Lung (tissue), 11 donors: ENCODE measurements at regions not wholly inside any gene's neighbourhood (a gene's known extent, or its start where the extent isn't known, plus 50 kb on each side); places are given as distances from the start of the nearest gene placed in this dataset.

Experiments
- ATAC-seq: fragments of 200-7000 bp; cut with Tn5 transposase; one replicate; pipeline ENCODE4 v1.9.1; 2020; ENCODE audit warnings: moderate number of reproducible peaks; ENCODE audit not compliant: insufficient read depth, low FRiP score
- DNase-seq, 3 donors: peaks; one replicate each; pipeline ENCODE4 v3.0.0-alpha.2; 2013 to 2017
- H3K27ac ChIP-seq, 2 donors: one replicate each; pipeline ENCODE4 v1.5.1; 2013; ENCODE audit warnings: mild to moderate bottlenecking in 2 of 2, moderate library complexity in 2 of 2, control low read depth in 1 of 2, inconsistent platforms in 1 of 2, low read depth in 1 of 2, low read length in 1 of 2
- H3K27me3 ChIP-seq, 3 donors: one replicate each; pipeline ENCODE4 v1.5.1; 2013; ENCODE audit warnings: low read length in 2 of 3; ENCODE audit not compliant: control insufficient read depth in 3 of 3, insufficient read depth in 3 of 3
- H3K36me3 ChIP-seq, 4 donors: one replicate each; pipeline ENCODE4 v1.5.1; 2013; ENCODE audit warnings: low read length in 4 of 4, mild to moderate bottlenecking in 1 of 4, moderate library complexity in 1 of 4; ENCODE audit not compliant: control insufficient read depth in 4 of 4, insufficient read depth in 4 of 4
- H3K4me1 ChIP-seq, 5 donors: one replicate each; pipeline ENCODE4 v1.5.1; 2013; ENCODE audit warnings: low read length in 5 of 5, mild to moderate bottlenecking in 2 of 5, moderate library complexity in 1 of 5; ENCODE audit not compliant: control insufficient read depth in 5 of 5, insufficient read depth in 5 of 5
- H3K4me3 ChIP-seq: one replicate; pipeline ENCODE4 v1.5.1; 2013; ENCODE audit warnings: mild to moderate bottlenecking, control low read depth, moderate library complexity
- H3K9ac ChIP-seq, 2 donors: one replicate each; pipeline ENCODE4 v1.5.1; 2013; ENCODE audit warnings: low read length in 2 of 2, control low read depth in 1 of 2; ENCODE audit not compliant: insufficient read depth in 1 of 2
- H3K9me3 ChIP-seq, 4 donors: one replicate each; pipeline ENCODE4 v1.5.1; 2013; ENCODE audit warnings: low read length in 3 of 4, mild to moderate bottlenecking in 1 of 4, moderate library complexity in 1 of 4; ENCODE audit not compliant: control insufficient read depth in 4 of 4, insufficient read depth in 3 of 4
- CTCF ChIP-seq: IDR thresholded peaks from 2 replicates; pipeline ENCODE4 v1.5.1; 2012; ENCODE audit warnings: mild to moderate bottlenecking; ENCODE audit errors: control extremely low read depth, extremely low read depth
- WGBS, 2 donors: extraction: QIAGEN DNeasy Blood & Tissue Kit; methylation state at CpG; one replicate each; pipeline ENCODE4 v1.1.7; 2013; 5-methylcytosine and 5-hydroxymethylcytosine counted together
- donor health status: control.
- donor health status: control.
- donor health status: Bipolar disorder and iron deficiency.
- donor health status: healthy.
- donor health status: DM: yes; HTN: yes; CAD: no.

- no peaks in the 10 kb centered on the region for H3K27me3 ChIP-seq
- WGBS, 2 donors, result 72 to 83% methylated on average over 3 of the region's 3 CpGs
- H3K4me3 ChIP-seq, result no peak overlapping the region
- H3K9ac ChIP-seq, result no peak overlapping the region
- no peak overlapping the region for H3K27ac ChIP-seq
- no peak for TF ChIP-seq CTCF
- no peaks in the 10 kb centered on the region for H3K4me1 ChIP-seq
- no peaks in the 10 kb centered on the region for H3K36me3 ChIP-seq
- ATAC-seq, result no peak
- H3K9me3 ChIP-seq, result no peaks in the 10 kb centered on the region
- DNase-seq, result no peak
These were observed 75.3 kb upstream of the STEAP1 start for GRCh38 chr7:90078921-90079320.

GRCh38 chr7:90081621-90082020 is 72.6 kb upstream of the STEAP1 start:
- Histone ChIP-seq H3K4me3 (no peak overlapping the region), H3K27ac (no peak overlapping the region), H3K36me3 (no peaks in the 10 kb centered on the region), H3K9ac (no peak overlapping the region), H3K9me3 (no peaks in the 10 kb centered on the region), H3K27me3 (no peaks in the 10 kb centered on the region), H3K4me1 (no peaks in the 10 kb centered on the region)
- WGBS, 2 donors, result 91% methylated on average over 3 of the region's 3 CpGs
- DNase-seq (no peak), ATAC-seq (no peak)
- TF ChIP-seq CTCF, result no peak

- Histone ChIP-seq H3K9ac (no peak overlapping the region), H3K4me3 (no peak overlapping the region), H3K9me3 (no peaks in the 10 kb centered on the region), H3K36me3 (no peaks in the 10 kb centered on the region), H3K27ac (no peak overlapping the region), H3K27me3 (no peaks in the 10 kb centered on the region), H3K4me1 (no peaks in the 10 kb centered on the region)
- ATAC-seq (no peak), DNase-seq (no peak)
- no peak for TF ChIP-seq CTCF
These were observed 61.8 kb upstream of the STEAP1 start for GRCh38 chr7:90092506-90092905.

GRCh38 chr7:90094030-90094429 is 60.2 kb upstream of the STEAP1 start:
- H3K27ac ChIP-seq, result no peak overlapping the region
- no peak overlapping the region for H3K4me3 ChIP-seq
- H3K36me3 ChIP-seq, result no peaks in the 10 kb centered on the region
- 85 to 91% methylated on average over 2 of the region's 2 CpGs for WGBS, 2 donors
- H3K27me3 ChIP-seq, result no peaks in the 10 kb centered on the region
- DNase-seq, result no peak
- H3K9me3 ChIP-seq, result no peaks in the 10 kb centered on the region
- no peak for TF ChIP-seq CTCF
- ATAC-seq, result no peak
- H3K9ac ChIP-seq, result no peak overlapping the region
- H3K4me1 ChIP-seq, result no peaks in the 10 kb centered on the region
